HG02571 (cell line): ENCODE measurements at regions not wholly inside any gene's neighbourhood (a gene's known extent, or its start where the extent isn't known, plus 50 kb on each side); places are given as distances from the start of the nearest gene placed in this dataset.
"Not testable (repeated sequence)": the region's sequence is repeated elsewhere in the genome, so short reads cannot be mapped to it uniquely, and the experiment has no call there.

Experiments used
- ATAC-seq: cut with Tn5 transposase; IDR thresholded peaks from one replicate; pipeline ENCODE4 v1.9.1; 2021; ENCODE audit warnings: mild to moderate bottlenecking, moderate library complexity; ENCODE audit not compliant: unreplicated experiment

DNA sequence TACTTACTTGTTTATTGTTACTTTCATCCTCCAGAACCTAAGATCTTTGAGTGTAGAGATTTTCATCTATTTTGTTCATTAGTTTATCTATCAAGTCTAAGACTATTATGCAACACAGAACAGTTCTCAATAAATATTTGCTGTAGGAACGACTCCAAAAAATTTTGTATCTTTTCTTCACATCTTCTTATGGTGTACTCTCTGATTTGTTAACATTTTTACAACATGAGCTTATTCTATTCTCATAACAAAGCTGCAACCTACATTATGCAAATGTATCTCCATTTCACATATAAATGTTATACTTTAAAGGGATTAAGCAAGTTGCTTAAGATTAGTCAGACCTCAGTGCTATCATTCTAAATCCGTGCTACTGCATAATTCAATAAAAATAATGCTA is 514.2 kb upstream of the ZP4 start:
- ATAC-seq: no peak

DNA sequence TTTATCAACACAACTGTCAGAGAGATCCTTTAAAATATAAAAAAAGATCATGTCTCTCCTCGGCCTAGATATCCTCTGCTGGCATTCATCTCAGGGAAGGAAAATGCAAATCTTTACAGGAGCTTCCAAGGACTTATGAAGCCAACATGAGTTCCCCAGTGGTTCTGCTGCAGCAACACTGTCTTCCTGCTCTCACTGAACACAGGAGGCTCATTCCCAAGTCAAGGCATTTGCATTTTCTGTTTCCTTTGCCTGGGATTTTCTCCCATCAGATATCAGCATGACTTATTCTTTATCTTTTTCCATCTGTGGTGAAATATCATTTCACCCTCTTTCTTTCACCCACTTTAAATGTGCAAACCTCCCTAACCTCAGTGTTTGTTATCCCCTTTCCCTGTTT is 513.8 kb upstream of the ZP4 start:
- no peak for ATAC-seq

GRCh38 chr1:238401144-238401543 is 510.4 kb upstream of the ZP4 start:
- ATAC-seq: no peak

DNA sequence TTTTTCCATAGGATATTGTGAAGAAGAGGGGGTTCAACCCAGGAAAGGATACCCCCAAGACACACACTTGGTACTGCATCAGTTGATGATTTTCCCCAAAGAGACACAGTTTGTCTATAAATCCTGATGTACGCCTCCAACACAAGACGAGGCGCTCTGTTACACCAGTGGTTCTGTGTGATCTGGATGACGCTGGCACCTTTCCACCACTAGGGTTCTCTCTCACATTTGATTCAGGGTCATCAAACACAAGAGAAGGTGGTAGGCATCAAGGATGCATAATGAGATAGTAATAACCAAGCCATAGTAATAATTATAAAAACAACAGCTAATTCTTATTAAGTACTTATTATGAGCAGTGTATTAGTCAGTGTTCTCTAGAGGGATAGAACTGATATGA is 508.8 kb upstream of the ZP4 start:
- ATAC-seq: no peak

GRCh38 chr1:238396140-238396539 is 505.4 kb upstream of the ZP4 start:
- ATAC-seq: no peak

DNA sequence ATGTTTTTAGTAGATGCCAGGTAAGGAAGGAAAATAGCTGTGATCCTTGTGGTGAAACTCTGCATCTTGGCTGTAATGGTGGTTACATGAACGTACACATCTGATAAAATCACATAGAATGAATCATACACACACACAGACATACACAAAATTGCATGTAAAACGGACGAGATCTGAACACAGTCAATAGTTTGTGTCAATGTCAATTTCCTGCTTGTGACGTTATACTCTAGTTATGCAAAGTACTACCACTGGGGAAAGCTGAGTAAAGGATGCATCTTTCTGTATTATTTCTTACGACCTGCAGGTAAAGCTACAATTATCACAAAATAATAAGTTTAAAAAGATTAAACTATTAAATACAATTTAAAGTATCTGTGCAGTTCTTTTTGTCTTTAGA is 493.7 kb upstream of the ZP4 start:
- ATAC-seq: no peak

DNA sequence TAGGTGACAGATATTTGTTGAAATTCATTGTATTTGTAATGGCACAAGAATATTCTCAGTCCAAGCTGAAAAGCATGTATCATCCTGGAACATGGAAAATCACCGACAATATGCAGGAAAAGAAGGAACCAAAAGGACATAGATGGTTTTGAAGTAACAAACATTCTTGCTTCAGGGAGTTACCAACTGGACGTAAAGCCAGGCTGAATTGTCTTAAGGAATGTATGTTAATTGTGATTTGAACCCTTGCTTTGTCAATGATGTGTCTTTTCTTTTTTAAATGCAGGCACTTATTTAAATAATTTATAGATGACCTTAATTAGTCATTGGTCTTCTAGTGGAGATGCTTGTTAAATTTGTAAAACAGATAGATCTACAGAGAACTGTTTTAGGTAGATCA is 489.4 kb upstream of the ZP4 start:
- ATAC-seq: no peak

- not testable (repeated sequence) for ATAC-seq
Observed at GRCh38 chr1:238379446-238379845, 488.7 kb upstream of the ZP4 start.

DNA sequence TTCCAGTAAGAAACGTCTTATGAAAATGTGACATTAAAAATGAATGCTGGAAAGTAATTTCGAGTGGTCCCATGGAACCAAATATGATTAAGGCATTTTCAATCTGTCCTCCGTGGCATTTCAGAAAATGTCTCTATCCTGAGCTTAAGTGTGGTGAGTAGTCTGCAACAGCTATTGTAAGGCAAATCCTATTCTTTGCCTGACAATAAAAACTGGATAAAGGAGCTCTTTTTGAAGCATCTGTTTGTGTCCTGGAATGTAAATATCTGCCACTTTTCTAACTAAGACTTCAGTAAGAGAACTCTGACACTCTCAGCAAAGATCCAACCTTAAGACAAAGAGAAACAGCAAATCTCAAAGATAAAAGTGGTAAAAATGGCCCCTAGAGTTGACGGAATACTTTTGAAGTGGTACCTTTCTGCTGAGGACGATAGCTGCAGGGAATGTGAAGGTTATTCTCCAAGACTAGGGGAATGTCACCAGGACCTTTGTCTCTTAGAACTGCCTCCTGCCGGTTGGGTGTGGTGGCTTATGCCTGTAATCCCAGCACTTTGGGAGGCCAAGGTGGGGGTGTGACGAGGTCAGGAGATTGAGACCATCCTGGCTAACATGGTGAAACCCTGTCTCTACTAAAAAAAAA is 486.7 kb upstream of the ZP4 start:
- no peak for ATAC-seq

DNA sequence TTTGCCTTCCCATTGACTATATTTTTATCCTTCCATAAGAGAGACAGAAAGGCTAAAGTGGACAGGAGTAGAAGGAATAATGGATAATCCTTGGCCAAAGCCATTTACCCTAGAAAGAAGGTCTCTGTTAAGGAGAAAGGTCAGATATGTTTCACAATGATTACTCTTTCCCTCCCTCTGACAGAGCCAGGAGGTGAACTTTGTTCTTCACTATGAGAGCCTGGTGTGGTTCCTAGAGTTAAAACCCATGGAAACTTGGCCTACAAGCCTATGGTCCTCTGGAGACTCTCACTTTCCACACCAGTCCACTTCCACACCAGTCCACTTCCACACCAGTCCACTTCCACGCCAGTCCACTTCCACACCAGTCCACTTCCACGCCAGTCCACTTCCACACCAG is 479.9 kb upstream of the ZP4 start:
- no peak for ATAC-seq

GRCh38 chr1:238364214-238364892 is 473.6 kb upstream of the ZP4 start:
- no peak for ATAC-seq

DNA sequence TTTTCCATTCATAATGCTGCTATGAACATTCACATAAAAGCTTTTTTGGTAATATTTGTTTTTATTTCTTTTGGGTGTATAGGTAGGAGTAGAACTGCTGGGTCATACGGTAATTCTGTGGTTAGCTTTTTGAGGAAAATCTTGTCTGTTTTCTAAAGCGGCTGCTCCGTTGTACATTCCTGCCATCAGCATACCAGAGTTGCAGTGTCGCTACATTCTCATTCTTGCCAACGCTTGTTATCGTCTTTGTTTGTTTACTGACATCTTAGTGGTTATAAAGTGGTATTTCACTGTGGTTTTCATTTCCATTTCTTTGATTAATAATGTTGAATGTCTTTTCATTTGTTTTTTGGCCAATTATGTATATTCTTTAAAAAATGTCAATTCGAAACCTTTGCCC is 469.8 kb upstream of the ZP4 start:
- no peak for ATAC-seq

DNA sequence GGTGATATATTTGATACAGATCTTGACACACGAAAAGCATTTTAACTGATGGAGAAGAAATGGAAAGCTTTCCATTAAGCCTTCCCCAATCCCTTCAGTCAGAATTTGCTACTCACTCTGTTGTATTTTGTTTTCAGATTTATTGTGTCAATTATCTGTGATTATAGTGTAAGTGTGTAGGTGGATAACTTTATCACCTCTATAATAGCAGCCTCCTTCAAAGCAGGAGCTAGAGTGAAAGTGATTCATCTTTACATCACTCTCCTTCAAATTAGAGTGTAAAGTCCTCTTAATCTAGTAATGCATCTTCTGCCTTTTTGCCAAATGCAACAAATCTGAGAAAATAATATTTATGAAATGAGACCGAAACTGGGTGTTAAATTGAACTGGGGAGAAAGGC is 459.7 kb upstream of the ZP4 start:
- ATAC-seq: no peak

GRCh38 chr1:238346340-238346739 is 455.6 kb upstream of the ZP4 start:
- no peak for ATAC-seq

- no peak for ATAC-seq
Observed at GRCh38 chr1:238345837-238346236, 455.1 kb upstream of the ZP4 start.

- no peak for ATAC-seq
Observed at GRCh38 chr1:238343852-238344251, 453.1 kb upstream of the ZP4 start.

DNA sequence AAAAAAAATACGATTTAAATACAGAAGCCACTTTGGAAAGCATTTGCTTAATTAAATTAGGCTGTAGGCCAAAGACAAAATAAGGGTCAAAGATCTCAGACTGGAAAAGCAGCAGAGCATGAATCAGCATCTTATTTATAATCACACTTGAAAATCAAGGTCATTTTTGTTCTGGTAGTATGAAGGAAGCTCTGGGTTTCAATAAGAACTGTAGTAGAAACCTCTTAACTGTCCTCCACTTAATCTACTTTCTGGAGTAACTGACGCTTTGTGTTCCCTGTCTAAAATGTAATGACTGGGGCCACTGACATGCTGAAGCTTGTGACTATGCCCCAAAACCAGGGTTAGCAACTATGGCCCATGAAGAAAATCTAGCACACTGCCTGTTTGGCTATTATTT is 450.7 kb upstream of the ZP4 start:
- ATAC-seq: no peak

DNA sequence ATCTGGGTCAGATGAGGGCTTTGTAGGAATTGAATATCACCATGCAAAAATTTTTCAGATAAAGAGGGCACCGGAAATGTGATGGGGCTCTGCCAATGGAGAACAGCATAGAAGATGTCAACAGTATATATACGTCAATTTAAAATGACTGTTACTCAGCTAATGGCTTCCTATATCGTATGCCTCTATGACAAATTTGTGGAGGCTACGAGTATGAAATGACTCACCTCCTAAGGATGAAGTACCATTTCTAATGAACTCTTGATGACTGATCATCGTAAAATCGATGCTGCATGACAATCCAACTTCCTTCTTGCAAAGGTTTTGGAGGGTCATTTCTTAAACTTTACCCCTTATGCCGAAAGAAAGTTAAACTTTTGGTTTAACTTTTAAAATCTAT is 450.3 kb upstream of the ZP4 start:
- no peak for ATAC-seq

- no peak for ATAC-seq
Observed at GRCh38 chr1:238336531-238336930, 445.8 kb upstream of the ZP4 start.

- no peak for ATAC-seq
Observed at GRCh38 chr1:238334170-238334569, 443.4 kb upstream of the ZP4 start.

DNA sequence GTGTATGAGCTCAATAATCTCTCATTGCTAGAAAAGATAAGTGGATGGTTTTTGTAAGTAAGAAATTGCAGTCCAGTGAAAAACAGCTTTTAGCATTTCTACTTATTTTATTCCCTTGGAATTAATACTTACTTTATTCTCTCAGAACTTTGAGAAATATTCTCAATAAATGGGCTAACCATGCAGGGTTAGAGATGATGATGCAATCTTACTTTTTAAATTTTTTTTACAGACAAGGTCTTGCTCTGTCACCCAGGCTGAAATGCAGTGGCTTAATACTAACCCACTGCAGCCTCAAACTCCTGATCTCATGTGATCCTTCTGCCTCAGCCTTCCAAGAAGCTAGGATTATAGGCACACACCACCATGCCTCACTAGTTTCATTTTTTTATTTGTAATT is 440.8 kb upstream of the ZP4 start:
- ATAC-seq: no peak

DNA sequence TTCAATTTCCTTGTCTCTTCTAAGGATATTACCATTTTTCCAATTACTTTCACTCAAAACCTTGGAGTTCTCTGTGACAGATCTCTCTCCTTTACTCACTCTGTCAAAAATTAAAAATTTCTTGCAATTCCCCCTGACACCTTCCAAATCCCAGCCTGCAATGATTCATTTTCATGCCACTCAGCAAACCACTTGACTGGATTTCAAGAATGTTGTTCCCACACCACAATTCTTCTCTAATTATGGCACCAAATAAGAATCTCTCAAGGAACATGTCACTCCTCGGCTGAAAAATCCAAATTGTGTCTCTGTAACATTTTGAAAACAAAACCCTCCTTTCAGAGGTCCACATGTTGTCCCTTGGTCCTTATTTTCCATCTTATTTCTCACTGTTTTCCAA is 438.9 kb upstream of the ZP4 start:
- ATAC-seq: no peak

- ATAC-seq: not testable (repeated sequence)
Observed at GRCh38 chr1:238327033-238327432, 436.3 kb upstream of the ZP4 start.
